ENCODE measurements at regions not wholly inside any gene's neighbourhood (a gene's known extent, or its start where the extent isn't known, plus 50 kb on each side); places are given as distances from the start of the nearest gene placed in this dataset.

DNA sequence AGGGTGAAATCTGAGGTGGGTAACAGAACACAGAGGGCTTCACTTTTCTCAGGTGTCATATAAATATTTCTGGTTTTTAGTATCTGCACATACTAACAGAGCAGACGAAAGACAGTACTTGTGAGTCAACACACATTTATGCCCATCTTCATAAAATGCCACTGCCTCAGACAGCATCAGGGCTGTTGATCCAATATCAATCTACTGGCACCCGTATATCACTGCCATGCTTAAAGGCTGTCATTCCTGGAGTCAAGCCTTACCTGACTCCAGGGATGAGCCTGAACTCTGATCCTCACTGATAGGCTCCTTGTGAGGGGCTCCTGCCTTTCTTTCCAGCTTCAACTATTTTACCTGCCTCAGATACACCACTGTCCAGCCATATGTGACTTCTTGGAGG is 595.7 kb downstream of the TFAP2B start:
- no peak for TF ChIP-seq CTCF (IDR thresholded peaks at IDR 0.05)
- H3K27me3 Mint-ChIP-seq (ENCODE audit: low read depth) = no peaks in the 10 kb centered on the region
- no peak overlapping the region for H3K27ac Mint-ChIP-seq (ENCODE audit: unreplicated experiment)
- H3K4me3 Mint-ChIP-seq (ENCODE audit: unreplicated experiment) = no peak overlapping the region
- no peaks in the 10 kb centered on the region for H3K4me1 Mint-ChIP-seq (ENCODE audit: low read depth)
- no peaks in the 10 kb centered on the region for H3K36me3 Mint-ChIP-seq (ENCODE audit: low read depth)
- peaks cover 5% of the 10 kb centered on the region for H3K9me3 Mint-ChIP-seq (ENCODE audit: low read depth)
- DNase-seq (ENCODE audit: low spot score) = no peak

GRCh38 chr6:51415501-51415900 is 596.8 kb downstream of the TFAP2B start:
- Mint-ChIP-seq H3K9me3 (ENCODE audit: low read depth) (peaks cover 6% of the 10 kb centered on the region), H3K27me3 (ENCODE audit: low read depth) (no peaks in the 10 kb centered on the region), H3K4me1 (ENCODE audit: low read depth) (no peaks in the 10 kb centered on the region), H3K4me3 (ENCODE audit: unreplicated experiment) (no peak overlapping the region), H3K27ac (ENCODE audit: unreplicated experiment) (no peak overlapping the region), H3K36me3 (ENCODE audit: low read depth) (no peaks in the 10 kb centered on the region)
- no peak for DNase-seq (ENCODE audit: low spot score)
- TF ChIP-seq CTCF (IDR thresholded peaks at IDR 0.05) = no peak

DNA sequence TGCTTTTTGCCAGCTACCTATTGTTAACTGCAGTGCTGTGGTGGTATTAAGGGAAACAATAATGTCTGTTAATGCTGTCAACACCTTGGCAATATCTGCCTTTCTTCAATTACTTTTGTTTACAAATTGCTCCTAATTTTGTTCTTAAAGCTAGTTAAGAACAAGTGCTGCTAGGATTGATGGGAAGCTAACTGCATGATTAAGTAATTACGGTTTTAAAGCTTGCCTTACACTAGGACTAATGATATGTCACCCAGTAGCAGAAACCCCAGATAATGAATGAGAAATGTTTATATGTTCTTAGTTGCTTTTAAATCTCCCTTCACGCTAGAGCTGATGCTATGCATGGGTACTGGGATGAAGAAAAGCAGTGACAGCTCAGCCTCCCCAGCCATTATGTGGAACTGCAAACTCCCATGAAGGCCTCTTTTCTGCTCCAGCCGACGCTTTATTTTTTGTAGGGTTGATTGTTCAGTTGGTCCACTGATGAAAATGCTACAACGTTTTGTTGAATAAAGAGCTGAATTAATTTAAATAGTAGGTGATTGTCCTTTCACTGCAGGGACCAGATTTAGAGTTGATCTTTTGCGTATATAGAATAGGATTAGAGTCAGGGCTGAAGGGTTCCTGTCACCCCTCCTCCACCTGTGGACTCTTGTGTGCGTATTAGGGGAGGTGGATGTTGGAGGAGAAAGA is 610.5 kb downstream of the TFAP2B start:
- no peaks in the 10 kb centered on the region for H3K36me3 Mint-ChIP-seq (ENCODE audit: low read depth)
- no peaks in the 10 kb centered on the region for H3K4me1 Mint-ChIP-seq (ENCODE audit: low read depth)
- no peak overlapping the region for H3K4me3 Mint-ChIP-seq (ENCODE audit: unreplicated experiment)
- no peaks in the 10 kb centered on the region for H3K27me3 Mint-ChIP-seq (ENCODE audit: low read depth)
- DNase-seq (ENCODE audit: low spot score) = no peak
- peaks cover 5% of the 10 kb centered on the region for H3K9me3 Mint-ChIP-seq (ENCODE audit: low read depth)
- H3K27ac Mint-ChIP-seq (ENCODE audit: unreplicated experiment) = no peak overlapping the region
- no peak for TF ChIP-seq CTCF (IDR thresholded peaks at IDR 0.05)

DNA sequence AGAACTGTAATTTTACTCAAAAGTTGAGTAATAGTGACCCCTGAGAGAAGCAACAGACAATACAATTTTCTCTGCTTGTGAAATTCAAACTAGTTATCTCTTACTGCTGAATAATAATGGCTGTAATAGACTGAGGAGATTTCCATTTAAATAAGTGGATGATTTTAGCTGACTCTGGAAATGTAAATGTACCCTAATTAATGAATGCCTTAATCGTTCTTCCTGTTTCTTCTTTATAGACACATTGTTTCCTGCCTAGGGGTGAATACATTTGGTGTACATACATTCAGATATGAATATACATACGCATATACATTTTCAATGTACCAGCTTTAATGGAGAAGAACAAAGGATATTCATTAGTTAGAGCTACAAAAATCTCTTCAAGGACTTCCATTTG is 611.9 kb downstream of the TFAP2B start:
- no peaks in the 10 kb centered on the region for H3K36me3 Mint-ChIP-seq (ENCODE audit: low read depth)
- TF ChIP-seq CTCF (IDR thresholded peaks at IDR 0.05) = no peak

DNA sequence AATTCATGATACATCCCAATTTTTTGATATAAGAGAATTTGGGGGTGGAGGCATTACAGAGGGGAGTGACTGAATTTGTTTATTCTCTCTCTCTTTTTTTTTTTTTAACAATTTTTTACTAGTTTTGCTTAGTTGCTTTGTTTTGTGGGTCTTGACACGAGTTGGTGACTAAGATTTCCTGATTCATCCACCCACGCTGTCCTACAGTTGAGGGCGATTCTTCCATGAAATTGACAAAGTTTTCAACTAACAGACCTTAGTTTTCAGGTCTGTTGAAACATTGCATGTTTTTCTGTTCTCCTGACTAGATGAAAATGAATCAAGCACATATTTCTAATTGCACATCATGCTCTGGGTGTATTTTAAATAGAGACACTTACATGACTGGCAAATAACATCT is 613.8 kb downstream of the TFAP2B start:
- no peaks in the 10 kb centered on the region for H3K36me3 Mint-ChIP-seq (ENCODE audit: low read depth)
- no peak for DNase-seq (ENCODE audit: low spot score)
- no peak overlapping the region for H3K27ac Mint-ChIP-seq (ENCODE audit: unreplicated experiment)
- TF ChIP-seq CTCF (IDR thresholded peaks at IDR 0.05) = no peak
- peaks cover 3% of the 10 kb centered on the region for H3K9me3 Mint-ChIP-seq (ENCODE audit: low read depth)
- H3K4me1 Mint-ChIP-seq (ENCODE audit: low read depth) = no peaks in the 10 kb centered on the region
- H3K27me3 Mint-ChIP-seq (ENCODE audit: low read depth) = no peaks in the 10 kb centered on the region
- no peak overlapping the region for H3K4me3 Mint-ChIP-seq (ENCODE audit: unreplicated experiment)

More for the DNA sequence above, 611.9 kb downstream of the TFAP2B start:
- no peaks in the 10 kb centered on the region for H3K27me3 Mint-ChIP-seq (ENCODE audit: low read depth)
- no peak overlapping the region for H3K4me3 Mint-ChIP-seq (ENCODE audit: unreplicated experiment)
- H3K27ac Mint-ChIP-seq (ENCODE audit: unreplicated experiment) = no peak overlapping the region
- H3K4me1 Mint-ChIP-seq (ENCODE audit: low read depth) = no peaks in the 10 kb centered on the region
- peaks cover 3% of the 10 kb centered on the region for H3K9me3 Mint-ChIP-seq (ENCODE audit: low read depth)
- DNase-seq (ENCODE audit: low spot score) = no peak
